ENCODE measurements at regions not wholly inside any gene's neighbourhood (a gene's known extent, or its start where the extent isn't known, plus 50 kb on each side); places are given as distances from the start of the nearest gene placed in this dataset.

- no peaks in the 10 kb centered on the region for H3K9me1 ChIP-seq (replicated peaks; ENCODE audit: control insufficient read depth, extremely low read depth, insufficient read depth, low read length)
- ChIA-PET POLR2A (no interaction called here), CTCF (no interaction called here)
- H3K4me3 ChIP-seq (replicated peaks in 1 of 3; ENCODE audit: insufficient read depth in 1 of 3, low read depth in 1 of 3, low read length in 3 of 3), result no peak overlapping the region
- H3K4me2 ChIP-seq (ENCODE audit: insufficient read depth, low read length), result no peak overlapping the region
- dilution Hi-C loops (cut with MboI; ENCODE audit: extremely low pct_ligation_motif_present, low sequenced_read_pairs), result no loop called here
- no peaks in the 10 kb centered on the region for H4K20me1 ChIP-seq (replicated peaks; ENCODE audit: control insufficient read depth, extremely low read depth, insufficient read depth, low read length)
- H3K9me3 ChIP-seq (replicated peaks; ENCODE audit: control insufficient read depth, insufficient read depth, low read length), result no peaks in the 10 kb centered on the region
- no peak for TF ChIP-seq JUN (IDR thresholded peaks at IDR 0.05; ENCODE audit: borderline replicate concordance, insufficient read depth, insufficient read length, low read depth)
- TF ChIP-seq FOS (IDR thresholded peaks at IDR 0.05; ENCODE audit: borderline replicate concordance, insufficient read depth, low read length), result no peak
- no peak for TF ChIP-seq MYC (IDR thresholded peaks at IDR 0.05; ENCODE audit: low read depth, low read length)
- H3K27ac ChIP-seq (ENCODE audit: insufficient read depth, low read depth, low read length), result no peak overlapping the region
- no TSS peak for BruUV-seq (replicated peaks)
- no peak overlapping the region for H3K9ac ChIP-seq (replicated peaks; ENCODE audit: extremely low read depth, insufficient read depth, low read length)
- intact Hi-C loops (cut with micrococcal nuclease), result no loop called here
- H3K27me3 ChIP-seq (ENCODE audit: control insufficient read depth in 2 of 2, insufficient read depth in 2 of 2, low read length in 2 of 2), result no peaks in the 10 kb centered on the region
- H3K79me2 ChIP-seq (ENCODE audit: control insufficient read depth, insufficient read depth, low read length), result no peaks in the 10 kb centered on the region
- DNase-seq (ENCODE audit: low read depth, low spot score) (no peak), FAIRE-seq (no peak)
- no peaks in the 10 kb centered on the region for H3K36me3 ChIP-seq (ENCODE audit: control insufficient read depth in 2 of 2, extremely low read depth in 1 of 2, insufficient read depth in 2 of 2, low read length in 2 of 2)
- no peak overlapping the region for H2AFZ ChIP-seq (ENCODE audit: low read depth, low read length)
- H3K4me1 ChIP-seq (ENCODE audit: control insufficient read depth, extremely low read depth, insufficient read depth, low read length), result no peaks in the 10 kb centered on the region
These were observed 84.9 kb upstream of the PRR5 start for GRCh38 chr22:44616882-44617655.

GRCh38 chr22:44616461-44616860, 85.5 kb upstream of the PRR5 start:
- BruUV-seq (replicated peaks), result no TSS peak
- Histone ChIP-seq H3K36me3 (ENCODE audit: control insufficient read depth in 2 of 2, extremely low read depth in 1 of 2, insufficient read depth in 2 of 2, low read length in 2 of 2) (no peaks in the 10 kb centered on the region), H2AFZ (ENCODE audit: low read depth, low read length) (no peak overlapping the region), H3K27ac (ENCODE audit: insufficient read depth, low read depth, low read length) (no peak overlapping the region), H3K9me1 (replicated peaks; ENCODE audit: control insufficient read depth, extremely low read depth, insufficient read depth, low read length) (no peaks in the 10 kb centered on the region), H4K20me1 (replicated peaks; ENCODE audit: control insufficient read depth, extremely low read depth, insufficient read depth, low read length) (no peaks in the 10 kb centered on the region), H3K79me2 (ENCODE audit: control insufficient read depth, insufficient read depth, low read length) (no peaks in the 10 kb centered on the region), H3K4me2 (ENCODE audit: insufficient read depth, low read length) (no peak overlapping the region), H3K9ac (replicated peaks; ENCODE audit: extremely low read depth, insufficient read depth, low read length) (no peak overlapping the region), H3K9me3 (replicated peaks; ENCODE audit: control insufficient read depth, insufficient read depth, low read length) (no peaks in the 10 kb centered on the region), H3K4me3 (replicated peaks in 1 of 3; ENCODE audit: insufficient read depth in 1 of 3, low read depth in 1 of 3, low read length in 3 of 3) (no peak overlapping the region), H3K27me3 (ENCODE audit: control insufficient read depth in 2 of 2, insufficient read depth in 2 of 2, low read length in 2 of 2) (no peaks in the 10 kb centered on the region), H3K4me1 (ENCODE audit: control insufficient read depth, extremely low read depth, insufficient read depth, low read length) (no peaks in the 10 kb centered on the region)
- FAIRE-seq (no peak), DNase-seq (ENCODE audit: low read depth, low spot score) (no peak)
- intact Hi-C loops (cut with micrococcal nuclease) (no loop called here), dilution Hi-C loops (cut with MboI; ENCODE audit: extremely low pct_ligation_motif_present, low sequenced_read_pairs) (no loop called here)
- TF ChIP-seq GATA2 (IDR thresholded peaks at IDR 0.05; ENCODE audit: insufficient read depth, insufficient read length, low read depth, low read length) (no peak), POLR2A (IDR thresholded peaks at IDR 0.05; ENCODE audit: low read depth, low read length) (no peak), FOS (IDR thresholded peaks at IDR 0.05; ENCODE audit: borderline replicate concordance, insufficient read depth, low read length) (no peak), MAX (IDR thresholded peaks at IDR 0.05; ENCODE audit: insufficient read depth, insufficient read length) (no peak), CTCF (IDR thresholded peaks at IDR 0.05; ENCODE audit: extremely low read depth in 1 of 2, insufficient read depth in 1 of 2, low read depth in 1 of 2, low read length in 2 of 2) (no peak), MYC (IDR thresholded peaks at IDR 0.05; ENCODE audit: low read depth, low read length) (no peak), JUN (IDR thresholded peaks at IDR 0.05; ENCODE audit: borderline replicate concordance, insufficient read depth, insufficient read length, low read depth) (no peak), POLR2AphosphoS5 (IDR thresholded peaks at IDR 0.05; ENCODE audit: insufficient read depth, low read depth, low read length) (no peak), EZH2 (IDR thresholded peaks at IDR 0.05; ENCODE audit: borderline replicate concordance, low read depth, low read length, severe bottlenecking) (no peak)
- CTCF ChIA-PET, result no interaction called here
- POLR2A ChIA-PET, result no interaction called here

Data from endothelial cell of umbilical vein (primary cell).